Thoracic aorta (tissue), 2 donors: ENCODE measurements at regions not wholly inside any gene's neighbourhood (a gene's known extent, or its start where the extent isn't known, plus 50 kb on each side); places are given as distances from the start of the nearest gene placed in this dataset.

Experiments
- ATAC-seq: fragments of 150-250 bp; one replicate; pipeline ENCODE4 v1.8.0; 2017; ENCODE audit warnings: low read depth; ENCODE audit not compliant: insufficient number of reproducible peaks, low FRiP score
- DNase-seq: peaks from one replicate; pipeline ENCODE4 v3.0.0-alpha.2; 2020; ENCODE audit warnings: low spot score
- H3K27ac ChIP-seq, 2 donors: fragments of 200-600 bp; sonication (generic); 1 replicate in 1 of 2; 2 replicates in 1 of 2; pipeline ENCODE4 v1.5.1; 2016; ENCODE audit warnings: mild to moderate bottlenecking in 2 of 2, moderate library complexity in 2 of 2
- H3K27me3 ChIP-seq: fragments of 200-600 bp; sonication (generic); replicated peaks from 2 replicates; pipeline ENCODE4 v1.6.0; 2016; ENCODE audit warnings: mild to moderate bottlenecking; ENCODE audit not compliant: insufficient read depth
- H3K36me3 ChIP-seq: fragments of 200-600 bp; sonication (generic); one replicate; pipeline ENCODE4 v1.5.1; 2016
- H3K4me1 ChIP-seq, 2 donors: fragments of 200-600 bp; sonication (generic); 1 replicate in 1 of 2; 2 replicates in 1 of 2; pipeline versions ENCODE4 v1.5.1 to v1.6.0; 2016; ENCODE audit warnings: low read depth in 2 of 2, mild to moderate bottlenecking in 1 of 2; ENCODE audit not compliant: control insufficient read depth in 1 of 2
- H3K4me3 ChIP-seq: fragments of 200-600 bp; sonication (generic); 2 replicates; pipeline ENCODE4 v1.5.1; 2016; ENCODE audit warnings: mild to moderate bottlenecking
- H3K9me3 ChIP-seq: fragments of 200-600 bp; sonication (generic); 2 replicates; pipeline ENCODE4 v1.5.1; 2016
- TF ChIP-seq, protein P1 (sequence below): fragments of 200-600 bp; sonication (generic); IDR thresholded peaks from one replicate; pipeline ENCODE4 v1.5.1; 2019; ENCODE audit warnings: antibody characterized with exemption

DNA sequence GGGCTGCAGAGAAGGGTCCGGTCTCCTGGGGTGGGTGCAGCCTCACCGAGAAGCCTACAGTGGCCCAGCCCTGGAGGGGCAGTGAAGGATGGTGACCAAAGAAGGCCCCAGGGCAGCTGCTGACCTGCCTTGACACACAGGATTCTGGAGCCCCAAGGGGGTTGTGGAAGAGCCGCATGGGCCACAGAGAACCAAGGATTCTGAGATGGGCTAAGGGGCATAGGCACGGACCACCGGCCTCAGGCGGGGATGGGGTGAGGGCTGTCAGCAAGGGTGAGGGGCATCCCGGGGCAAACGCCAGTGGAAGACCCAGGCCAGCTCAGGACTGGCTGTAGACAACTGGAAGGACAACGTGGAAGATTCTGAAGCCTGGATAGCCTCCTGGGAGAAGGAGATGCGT, 151.6 kb downstream of the TEX29 start:
- Histone ChIP-seq H3K27ac (no peak overlapping the region), H3K36me3 (no peaks in the 10 kb centered on the region), H3K27me3 (no peaks in the 10 kb centered on the region), H3K4me3 (no peak overlapping the region), H3K9me3 (no peaks in the 10 kb centered on the region), H3K4me1 (no peaks in the 10 kb centered on the region)
- ATAC-seq (no peak), DNase-seq (no peak)
- TF ChIP-seq, protein P1, sequence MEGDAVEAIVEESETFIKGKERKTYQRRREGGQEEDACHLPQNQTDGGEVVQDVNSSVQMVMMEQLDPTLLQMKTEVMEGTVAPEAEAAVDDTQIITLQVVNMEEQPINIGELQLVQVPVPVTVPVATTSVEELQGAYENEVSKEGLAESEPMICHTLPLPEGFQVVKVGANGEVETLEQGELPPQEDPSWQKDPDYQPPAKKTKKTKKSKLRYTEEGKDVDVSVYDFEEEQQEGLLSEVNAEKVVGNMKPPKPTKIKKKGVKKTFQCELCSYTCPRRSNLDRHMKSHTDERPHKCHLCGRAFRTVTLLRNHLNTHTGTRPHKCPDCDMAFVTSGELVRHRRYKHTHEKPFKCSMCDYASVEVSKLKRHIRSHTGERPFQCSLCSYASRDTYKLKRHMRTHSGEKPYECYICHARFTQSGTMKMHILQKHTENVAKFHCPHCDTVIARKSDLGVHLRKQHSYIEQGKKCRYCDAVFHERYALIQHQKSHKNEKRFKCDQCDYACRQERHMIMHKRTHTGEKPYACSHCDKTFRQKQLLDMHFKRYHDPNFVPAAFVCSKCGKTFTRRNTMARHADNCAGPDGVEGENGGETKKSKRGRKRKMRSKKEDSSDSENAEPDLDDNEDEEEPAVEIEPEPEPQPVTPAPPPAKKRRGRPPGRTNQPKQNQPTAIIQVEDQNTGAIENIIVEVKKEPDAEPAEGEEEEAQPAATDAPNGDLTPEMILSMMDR, result no peak

DNA sequence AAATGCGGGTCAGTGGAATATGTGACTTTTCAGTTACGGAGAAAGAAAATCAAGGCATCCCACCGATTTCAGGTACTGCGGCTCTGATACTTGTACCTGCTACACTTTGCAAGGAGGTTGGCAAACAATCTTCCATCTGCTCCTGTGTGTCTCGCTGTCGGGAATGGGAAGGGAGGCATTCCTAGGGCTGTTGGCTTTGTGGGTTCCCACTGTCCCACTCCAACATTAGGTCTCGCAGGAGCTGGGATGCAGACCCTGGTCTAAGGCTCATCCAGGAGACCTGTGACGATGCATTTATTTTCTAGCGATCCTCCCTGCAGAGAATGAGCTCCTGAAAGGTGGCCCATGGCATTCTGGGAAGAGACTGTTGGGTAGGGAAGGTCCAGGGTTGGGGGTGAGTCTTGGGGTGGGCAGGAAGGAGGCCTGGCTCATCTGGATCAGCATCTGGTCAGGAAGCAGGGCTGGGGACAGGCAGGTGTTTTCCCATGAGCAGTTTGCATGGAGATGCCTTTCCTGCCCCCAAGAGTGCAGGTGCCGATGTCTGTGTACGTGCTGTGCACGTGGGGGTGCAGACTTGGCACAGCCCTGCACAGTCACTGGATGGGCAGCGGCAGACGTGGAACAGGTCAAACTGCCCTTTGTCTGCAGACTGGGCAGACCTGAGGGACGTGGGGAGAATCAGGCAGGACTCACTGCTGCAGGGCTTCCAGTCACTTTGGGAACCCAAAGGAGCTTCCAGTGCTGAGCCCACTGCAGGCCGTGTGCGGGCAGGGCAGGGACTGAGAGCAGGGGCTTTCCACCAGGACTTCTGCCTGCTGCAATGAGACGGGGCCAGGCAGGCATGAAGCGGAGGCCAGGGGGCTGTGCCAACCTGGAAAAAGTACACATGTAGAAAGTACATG, 152.4 kb downstream of the TEX29 start:
- Histone ChIP-seq H3K27me3 (no peaks in the 10 kb centered on the region), H3K36me3 (no peaks in the 10 kb centered on the region), H3K9me3 (no peaks in the 10 kb centered on the region), H3K4me3 (no peak overlapping the region), H3K4me1 (no peaks in the 10 kb centered on the region), H3K27ac (no peak overlapping the region)
- no peak for DNase-seq
- TF ChIP-seq, protein P1, result no peak
- no peak for ATAC-seq

GRCh38 chr13:111474136-111475002, 153.9 kb downstream of the TEX29 start:
- Histone ChIP-seq H3K4me3 (no peak overlapping the region), H3K27ac (no peak overlapping the region), H3K4me1 (no peaks in the 10 kb centered on the region), H3K27me3 (no peaks in the 10 kb centered on the region), H3K9me3 (no peaks in the 10 kb centered on the region), H3K36me3 (no peaks in the 10 kb centered on the region)
- DNase-seq (no peak), ATAC-seq (no peak)
- TF ChIP-seq, protein P1, result peak; percentile 37

DNA sequence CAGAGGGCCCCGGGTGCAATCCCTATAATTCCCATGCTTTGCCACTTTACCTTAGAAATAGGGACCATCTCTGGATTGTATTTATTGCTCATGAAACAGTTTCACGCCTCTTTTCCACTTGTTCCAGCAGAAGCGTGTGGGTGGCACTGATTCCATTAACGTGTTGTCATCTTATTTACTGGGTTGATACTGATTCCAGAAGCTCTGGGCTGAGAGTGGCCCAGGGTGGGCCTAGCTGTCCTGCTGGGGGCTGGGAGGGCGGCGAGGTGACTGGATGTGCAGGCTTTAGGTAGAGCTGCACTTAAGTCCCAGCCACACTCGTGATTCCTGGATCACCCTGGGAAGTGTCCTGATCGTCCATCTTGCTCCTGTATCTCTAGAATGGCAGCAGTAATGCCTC, 155.0 kb downstream of the TEX29 start:
- Histone ChIP-seq H3K27ac (no peak overlapping the region), H3K9me3 (no peaks in the 10 kb centered on the region), H3K27me3 (no peaks in the 10 kb centered on the region), H3K36me3 (no peaks in the 10 kb centered on the region), H3K4me3 (no peak overlapping the region), H3K4me1 (no peaks in the 10 kb centered on the region)
- TF ChIP-seq, protein P1, result no peak
- ATAC-seq, result no peak
- DNase-seq, result no peak

DNA sequence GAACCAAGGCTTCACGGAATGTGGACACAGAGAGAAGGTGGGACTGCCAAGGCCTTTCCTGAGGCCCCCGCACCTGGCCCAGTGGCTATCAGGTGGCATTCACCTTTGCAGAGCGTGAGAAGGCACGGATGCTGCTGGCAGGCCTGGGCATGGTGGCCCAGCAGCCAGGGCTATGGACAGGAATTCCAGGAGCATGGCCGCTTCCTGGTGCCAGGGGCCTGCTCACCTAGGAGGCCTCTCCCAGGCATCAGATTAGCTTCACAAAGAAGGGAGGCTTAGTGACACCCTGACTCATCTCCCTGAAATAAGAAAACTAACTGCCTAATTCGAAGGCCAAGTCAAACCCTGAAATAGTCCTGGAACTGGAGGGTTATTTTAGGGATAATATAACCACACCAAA, 155.8 kb downstream of the TEX29 start:
- H3K9me3 ChIP-seq, result no peaks in the 10 kb centered on the region
- ATAC-seq, result no peak
- H3K4me3 ChIP-seq, result no peak overlapping the region
- no peak for DNase-seq
- TF ChIP-seq, protein P1, result no peak
- no peak overlapping the region for H3K27ac ChIP-seq
- H3K36me3 ChIP-seq, result no peaks in the 10 kb centered on the region
- no peaks in the 10 kb centered on the region for H3K4me1 ChIP-seq
- H3K27me3 ChIP-seq, result no peaks in the 10 kb centered on the region
